HEK293T (cell line): ENCODE measurements at regions not wholly inside any gene's neighbourhood (a gene's known extent, or its start where the extent isn't known, plus 50 kb on each side); places are given as distances from the start of the nearest gene placed in this dataset.

Experiments
- CTCF ChIA-PET: fragments of 350-600 bp; formaldehyde crosslinking; extraction: SDS; loops from one replicate; lab custom pipeline; 2021; ENCODE audit warnings: antibody characterized with exemption, inconsistent platforms; lab: Yijun Ruan, JAX
- POLR2A ChIA-PET: fragments of 350-600 bp; formaldehyde crosslinking; extraction: SDS; loops from one replicate; lab custom pipeline; 2020; ENCODE audit warnings: antibody characterized with exemption, inconsistent platforms; lab: Yijun Ruan, JAX
- DNase-seq: peaks from one replicate; pipeline ENCODE4 v3.0.0; 2012; ENCODE audit warnings: mixed read lengths; ENCODE audit errors: extremely low spot score
- ARNT ChIP-seq: fragments of 450-650 bp; IDR thresholded peaks from 2 replicates; pipeline ENCODE4 v1.6.1; 2017; ENCODE audit warnings: mild to moderate bottlenecking
- BHLHE40 ChIP-seq: fragments of 450-650 bp; IDR thresholded peaks from 2 replicates; pipeline ENCODE4 v1.6.1; 2016; ENCODE audit warnings: mild to moderate bottlenecking, moderate library complexity, borderline replicate concordance
- CTBP1 ChIP-seq: fragments of 450-650 bp; IDR thresholded peaks from 2 replicates; pipeline ENCODE4 v1.6.1; 2016; ENCODE audit warnings: borderline replicate concordance
- ELF4 ChIP-seq: fragments of 450-650 bp; IDR thresholded peaks from 2 replicates; pipeline ENCODE4 v1.6.1; 2017; ENCODE audit warnings: antibody characterized with exemption
- FOXA1 ChIP-seq: fragments of 450-650 bp; IDR thresholded peaks from 2 replicates; pipeline ENCODE4 v1.6.1; 2016; ENCODE audit warnings: mild to moderate bottlenecking
- FOXK2 ChIP-seq: fragments of 450-650 bp; IDR thresholded peaks from 2 replicates; pipeline ENCODE4 v1.6.1; 2016; ENCODE audit warnings: mild to moderate bottlenecking
- FOXM1 ChIP-seq: fragments of 450-650 bp; IDR thresholded peaks from 2 replicates; pipeline ENCODE4 v1.6.1; 2017; ENCODE audit warnings: mild to moderate bottlenecking, borderline replicate concordance
- HDGF ChIP-seq: fragments of 450-650 bp; IDR thresholded peaks from 2 replicates; pipeline ENCODE4 v1.6.1; 2017; ENCODE audit warnings: antibody characterized with exemption, borderline replicate concordance
- L3MBTL2 ChIP-seq: fragments of 450-650 bp; conservative IDR thresholded peaks from 2 replicates; pipeline ENCODE4 v1.6.1; 2016; ENCODE audit warnings: mild to moderate bottlenecking
- LEF1 ChIP-seq: fragments of 450-650 bp; IDR thresholded peaks from 2 replicates; pipeline ENCODE4 v1.6.1; 2017; ENCODE audit warnings: mild to moderate bottlenecking, borderline replicate concordance
- NFRKB ChIP-seq: fragments of 450-650 bp; IDR thresholded peaks from 2 replicates; pipeline ENCODE4 v1.6.1; 2016; ENCODE audit warnings: mild to moderate bottlenecking, moderate library complexity
- PKNOX1 ChIP-seq: fragments of 450-650 bp; IDR thresholded peaks from 2 replicates; pipeline ENCODE4 v1.6.1; 2016
- SP1 ChIP-seq: fragments of 450-650 bp; IDR thresholded peaks from 2 replicates; pipeline ENCODE4 v1.6.1; 2017
- SUZ12 ChIP-seq: fragments of 450-650 bp; IDR thresholded peaks from 2 replicates; pipeline ENCODE4 v1.6.1; 2016; ENCODE audit warnings: mild to moderate bottlenecking
- TARDBP ChIP-seq: fragments of 450-650 bp; IDR thresholded peaks from 2 replicates; pipeline ENCODE4 v1.6.1; 2016
- ZNF384 ChIP-seq: fragments of 450-650 bp; IDR thresholded peaks from 2 replicates; pipeline ENCODE4 v1.6.1; 2016

- ChIA-PET CTCF (no interaction called here), POLR2A (no interaction called here)
- TF ChIP-seq PKNOX1 = no peak
- no peak for TF ChIP-seq TARDBP
- DNase-seq = no peak
Observed at GRCh38 chr22:47798229-47798628, 1035.8 kb downstream of the TBC1D22A start.

DNA sequence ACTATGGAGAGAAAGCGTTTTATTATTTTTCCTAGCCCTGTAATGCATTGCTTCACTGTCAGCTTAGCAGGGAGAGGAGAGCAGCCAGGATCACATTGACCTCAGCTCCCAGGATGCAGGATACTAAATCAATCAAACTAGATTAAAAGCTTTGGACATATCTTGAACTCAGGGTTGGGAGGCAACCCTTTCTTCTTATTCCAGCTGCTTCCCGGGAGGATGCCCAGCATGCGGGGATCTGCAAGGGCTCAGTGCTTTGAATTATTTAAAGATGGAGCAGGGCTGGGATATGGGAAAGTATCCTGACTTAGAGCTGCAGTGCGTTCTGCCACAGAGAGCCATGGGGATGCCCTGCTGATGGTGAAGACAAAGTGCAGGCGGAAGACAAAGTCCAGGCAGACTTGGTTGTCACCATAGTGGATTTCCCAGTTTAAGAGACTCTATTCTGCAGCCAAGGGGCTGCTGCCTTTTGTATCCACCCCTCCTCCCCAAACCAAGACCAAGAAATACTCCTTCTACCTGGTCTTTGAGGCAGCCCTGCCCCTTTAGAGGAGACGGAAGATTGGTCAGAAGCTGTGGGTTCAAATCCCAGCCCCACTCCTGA, 1035.0 kb downstream of the TBC1D22A start:
- no peak for TF ChIP-seq SP1
- TF ChIP-seq NFRKB = no peak
- TF ChIP-seq ZNF384 = no peak
- DNase-seq = no peak
- CTCF ChIA-PET = no interaction called here
- POLR2A ChIA-PET = no interaction called here

DNA sequence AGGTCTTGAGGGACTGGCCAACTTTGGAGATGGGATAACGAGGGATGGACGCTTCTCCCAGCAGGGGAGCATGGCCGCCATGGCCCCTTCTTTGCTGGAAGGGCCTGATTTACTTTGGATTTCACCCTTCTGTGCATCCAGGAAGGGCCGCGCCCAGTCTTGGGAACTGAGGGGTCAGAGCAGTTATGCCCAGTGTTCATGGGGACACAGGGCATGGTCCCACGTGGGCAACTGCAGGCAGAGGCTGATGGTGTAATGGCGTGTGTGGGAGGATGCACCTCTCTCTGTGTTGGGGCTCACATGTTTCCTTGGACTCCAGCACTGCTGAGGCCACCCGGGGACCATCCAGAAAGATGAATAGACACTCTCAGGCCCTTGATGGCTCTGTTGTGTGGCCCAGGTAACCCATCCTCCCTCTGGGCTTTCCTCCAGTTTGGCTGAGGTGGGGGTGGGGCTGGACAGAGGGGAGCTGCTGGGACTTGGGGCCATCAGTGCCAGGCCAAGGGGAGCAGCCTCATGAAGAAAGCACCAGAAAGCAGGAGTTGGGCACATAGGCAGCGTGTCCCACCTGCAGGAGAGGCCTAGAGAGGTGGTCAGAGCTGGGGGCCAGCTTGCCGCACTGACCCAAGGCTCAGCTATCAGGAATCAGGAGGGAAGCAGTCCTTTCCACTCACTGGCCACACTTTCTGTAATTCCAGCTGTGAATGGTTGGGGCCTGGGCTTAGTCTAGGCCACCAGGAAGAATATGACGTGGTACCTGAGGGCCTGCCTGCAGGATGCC, 1033.9 kb downstream of the TBC1D22A start:
- ChIA-PET POLR2A (no interaction called here), CTCF (no interaction called here)
- no peak for DNase-seq
- TF ChIP-seq FOXM1 (no peak), FOXK2 (no peak), ELF4 (no peak), SUZ12 (no peak), LEF1 (no peak), CTBP1 (no peak), ARNT (no peak), TARDBP (no peak), L3MBTL2 (no peak), BHLHE40 (no peak), NFRKB (no peak), HDGF (no peak), ZNF384 (no peak), SP1 (no peak), PKNOX1 (no peak), FOXA1 (no peak)

GRCh38 chr22:47795477-47796127, 1033.2 kb downstream of the TBC1D22A start:
- ChIA-PET CTCF (no interaction called here), POLR2A (no interaction called here)

GRCh38 chr22:47794851-47795250, 1032.4 kb downstream of the TBC1D22A start:
- no peak for DNase-seq
- ChIA-PET POLR2A (no interaction called here), CTCF (no interaction called here)
- TF ChIP-seq NFRKB (no peak), L3MBTL2 (no peak), BHLHE40 (no peak), ELF4 (no peak), FOXK2 (no peak), FOXA1 (no peak), ARNT (no peak)

More at GRCh38 chr22:47795477-47796127, 1033.2 kb downstream of the TBC1D22A start:
- no peak for DNase-seq
- TF ChIP-seq FOXM1 (no peak), L3MBTL2 (no peak), SP1 (no peak), FOXA1 (no peak), SUZ12 (no peak)

GRCh38 chr22:47793304-47794101, 1031.1 kb downstream of the TBC1D22A start:
- POLR2A ChIA-PET = no interaction called here
- TF ChIP-seq FOXA1 = no peak
- TF ChIP-seq LEF1 = no peak
- TF ChIP-seq ARNT = no peak
- TF ChIP-seq CTBP1 = no peak
- no peak for TF ChIP-seq PKNOX1
- no peak for DNase-seq
- CTCF ChIA-PET = no interaction called here
